ENCODE measurements at regions not wholly inside any gene's neighbourhood (a gene's known extent, or its start where the extent isn't known, plus 50 kb on each side); places are given as distances from the start of the nearest gene placed in this dataset.
"Not testable (repeated sequence)": the region's sequence is repeated elsewhere in the genome, so short reads cannot be mapped to it uniquely, and the experiment has no call there.

DNA sequence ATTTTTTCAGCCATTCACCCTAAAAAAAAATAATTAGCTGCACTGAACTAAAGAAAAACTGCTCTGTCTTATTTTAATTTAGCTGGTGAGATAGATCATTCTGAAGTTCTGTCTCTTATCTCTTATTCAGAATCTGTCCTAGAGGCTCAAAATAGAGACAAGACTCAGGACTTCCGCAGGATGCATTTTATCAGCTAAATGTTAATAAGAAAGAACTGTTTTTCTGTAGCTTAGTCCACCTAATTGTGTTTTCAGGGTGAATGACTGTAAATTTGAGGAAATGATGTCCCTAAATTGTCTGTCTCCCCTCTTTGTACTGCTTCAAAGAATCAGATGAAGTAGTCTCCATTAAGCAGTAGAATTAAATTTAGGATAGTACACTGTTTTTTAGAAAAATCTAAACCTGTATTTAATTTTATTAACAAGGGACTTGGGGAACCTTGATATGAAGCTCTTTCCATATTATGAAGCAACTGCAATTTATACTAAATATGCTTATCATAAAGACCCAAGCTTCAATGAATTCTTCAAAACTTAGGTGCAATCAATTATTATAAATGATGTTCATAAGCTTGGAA is 671.9 kb downstream of the RWDD3 start:
- H3K36me3 ChIP-seq = no peaks in the 10 kb centered on the region
- H3K4me3 ChIP-seq = no peak overlapping the region
- H3K27ac ChIP-seq = no peak overlapping the region
- no peak for TF ChIP-seq CTCF (IDR thresholded peaks at IDR 0.05)
- no peaks in the 10 kb centered on the region for H3K4me1 ChIP-seq
- intact Hi-C loops (cut with DNase I) = no loop called here
- DNase-seq (ENCODE audit: low spot score in 2 of 2) = no peak
- H3K9me3 ChIP-seq = no peaks in the 10 kb centered on the region
- no peaks in the 10 kb centered on the region for H3K27me3 ChIP-seq

DNA sequence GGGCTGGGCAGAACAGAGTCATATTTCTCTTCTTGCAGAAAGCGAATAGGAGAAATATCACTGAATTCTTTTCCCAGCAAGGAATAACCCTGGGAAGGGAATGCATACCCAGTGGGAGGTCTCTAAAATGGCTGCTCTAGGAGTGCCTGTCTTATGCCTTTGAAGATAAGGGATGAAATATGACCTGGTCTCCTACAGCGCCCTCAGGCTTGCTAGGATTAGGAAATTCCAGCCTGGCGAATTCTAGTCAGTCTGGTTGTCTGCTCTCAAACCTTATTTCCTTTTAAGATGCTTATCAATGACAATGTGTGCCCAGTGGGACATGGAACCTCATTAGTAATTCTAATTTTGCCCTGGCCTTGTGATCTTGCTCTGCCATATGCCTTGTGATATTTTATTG is 677.7 kb downstream of the RWDD3 start:
- H3K4me1 ChIP-seq; DNase-seq (ENCODE audit: low spot score in 2 of 2); H3K36me3 ChIP-seq; H3K27me3 ChIP-seq; H3K4me3 ChIP-seq; H3K27ac ChIP-seq; intact Hi-C loops (cut with DNase I): not testable (repeated sequence)
- peaks cover 0 to 21% of the 10 kb centered on the region in 2 donors for H3K9me3 ChIP-seq

- intact Hi-C loops (cut with DNase I) = no loop called here
- DNase-seq (ENCODE audit: low spot score in 2 of 2) = no peak
These were observed 682.6 kb downstream of the RWDD3 start for GRCh38 chr1:95916616-95917015.

GRCh38 chr1:95924684-95925083 is 690.7 kb downstream of the RWDD3 start:
- no peak for TF ChIP-seq CTCF (IDR thresholded peaks at IDR 0.05)
- no peaks in the 10 kb centered on the region for H3K9me3 ChIP-seq
- H3K4me3 ChIP-seq = no peak overlapping the region
- no peak for DNase-seq (ENCODE audit: low spot score in 2 of 2)
- no peaks in the 10 kb centered on the region for H3K27me3 ChIP-seq
- intact Hi-C loops (cut with DNase I) = no loop called here
- H3K27ac ChIP-seq = no peak overlapping the region
- no peaks in the 10 kb centered on the region for H3K36me3 ChIP-seq
- H3K4me1 ChIP-seq = no peaks in the 10 kb centered on the region

More at GRCh38 chr1:95916616-95917015, 682.6 kb downstream of the RWDD3 start:
- Histone ChIP-seq H3K4me1 (no peaks in the 10 kb centered on the region), H3K36me3 (no peaks in the 10 kb centered on the region), H3K9me3 (peaks cover 0 to 21% of the 10 kb centered on the region in 2 donors), H3K4me3 (no peak overlapping the region), H3K27me3 (no peaks in the 10 kb centered on the region), H3K27ac (no peak overlapping the region)
- no peak for TF ChIP-seq CTCF (IDR thresholded peaks at IDR 0.05)

DNA sequence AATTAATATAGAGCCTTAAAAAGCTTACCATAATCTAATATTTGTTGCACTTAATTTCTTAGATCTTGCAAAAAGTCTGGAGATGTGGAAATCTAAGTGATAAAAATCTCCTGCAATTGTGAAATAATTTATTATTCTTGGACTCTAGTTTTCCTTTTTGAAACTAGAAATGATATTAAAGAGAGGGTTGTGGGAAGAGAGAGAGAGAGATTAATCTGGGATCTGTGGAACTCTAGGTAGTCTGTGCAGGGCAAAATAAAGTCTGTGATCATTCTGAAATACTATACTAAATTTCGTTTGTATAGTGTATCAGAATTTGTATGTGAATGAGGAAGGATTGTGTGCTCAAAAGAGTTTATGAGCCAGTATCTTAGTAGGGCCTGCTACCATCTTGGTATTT is 692.3 kb downstream of the RWDD3 start:
- Histone ChIP-seq H3K4me1 (no peaks in the 10 kb centered on the region), H3K4me3 (no peak overlapping the region), H3K27me3 (no peaks in the 10 kb centered on the region), H3K36me3 (no peaks in the 10 kb centered on the region), H3K9me3 (no peaks in the 10 kb centered on the region), H3K27ac (no peak overlapping the region)
- intact Hi-C loops (cut with DNase I) = no loop called here
- no peak for TF ChIP-seq CTCF (IDR thresholded peaks at IDR 0.05)
- DNase-seq (ENCODE audit: low spot score in 2 of 2) = no peak

GRCh38 chr1:95927061-95927460 is 693.1 kb downstream of the RWDD3 start:
- Histone ChIP-seq H3K27me3 (no peaks in the 10 kb centered on the region), H3K4me1 (no peaks in the 10 kb centered on the region), H3K9me3 (no peaks in the 10 kb centered on the region), H3K27ac (no peak overlapping the region), H3K4me3 (no peak overlapping the region), H3K36me3 (no peaks in the 10 kb centered on the region)
- DNase-seq (ENCODE audit: low spot score in 2 of 2) = no peak
- intact Hi-C loops (cut with DNase I) = no loop called here
- no peak for TF ChIP-seq CTCF (IDR thresholded peaks at IDR 0.05)
